Hepatocyte (in vitro differentiated cells): ENCODE measurements at regions not wholly inside any gene's neighbourhood (a gene's known extent, or its start where the extent isn't known, plus 50 kb on each side); places are given as distances from the start of the nearest gene placed in this dataset.

Source experiments
- EZH2 ChIP-seq: fragments of 200-600 bp; sonication (generic); IDR thresholded peaks from 2 replicates; pipeline ENCODE4 v1.6.1; 2016; ENCODE audit warnings: antibody characterized with exemption, mild to moderate bottlenecking, borderline replicate concordance
- TF ChIP-seq, protein P1 (sequence below): fragments of 200-600 bp; sonication (generic); IDR thresholded peaks from 2 replicates; pipeline ENCODE4 v1.5.1; 2016; ENCODE audit warnings: antibody characterized with exemption, mild to moderate bottlenecking; ENCODE audit not compliant: poor library complexity

DNA sequence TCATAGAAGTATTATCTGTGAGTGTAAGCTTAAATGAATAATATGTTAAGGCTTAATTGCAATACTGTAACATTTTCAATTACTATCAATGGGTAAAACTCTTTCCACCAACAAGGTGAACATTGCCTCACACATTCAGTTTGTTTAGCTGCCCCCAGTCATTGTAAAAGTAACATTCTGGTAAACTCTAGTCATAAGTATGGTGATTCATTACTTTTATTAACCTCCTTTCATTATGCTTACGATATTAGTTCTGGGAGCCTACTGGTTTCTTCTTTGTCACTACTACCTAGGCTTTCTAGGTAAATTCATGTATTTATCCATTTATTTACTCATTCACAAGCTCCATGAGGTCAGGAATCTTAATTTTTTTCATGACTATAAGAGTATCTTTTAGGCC is 412.8 kb upstream of the SLIT2 start:
- TF ChIP-seq, protein P1, sequence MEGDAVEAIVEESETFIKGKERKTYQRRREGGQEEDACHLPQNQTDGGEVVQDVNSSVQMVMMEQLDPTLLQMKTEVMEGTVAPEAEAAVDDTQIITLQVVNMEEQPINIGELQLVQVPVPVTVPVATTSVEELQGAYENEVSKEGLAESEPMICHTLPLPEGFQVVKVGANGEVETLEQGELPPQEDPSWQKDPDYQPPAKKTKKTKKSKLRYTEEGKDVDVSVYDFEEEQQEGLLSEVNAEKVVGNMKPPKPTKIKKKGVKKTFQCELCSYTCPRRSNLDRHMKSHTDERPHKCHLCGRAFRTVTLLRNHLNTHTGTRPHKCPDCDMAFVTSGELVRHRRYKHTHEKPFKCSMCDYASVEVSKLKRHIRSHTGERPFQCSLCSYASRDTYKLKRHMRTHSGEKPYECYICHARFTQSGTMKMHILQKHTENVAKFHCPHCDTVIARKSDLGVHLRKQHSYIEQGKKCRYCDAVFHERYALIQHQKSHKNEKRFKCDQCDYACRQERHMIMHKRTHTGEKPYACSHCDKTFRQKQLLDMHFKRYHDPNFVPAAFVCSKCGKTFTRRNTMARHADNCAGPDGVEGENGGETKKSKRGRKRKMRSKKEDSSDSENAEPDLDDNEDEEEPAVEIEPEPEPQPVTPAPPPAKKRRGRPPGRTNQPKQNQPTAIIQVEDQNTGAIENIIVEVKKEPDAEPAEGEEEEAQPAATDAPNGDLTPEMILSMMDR: no peak
- no peak for TF ChIP-seq EZH2
